ENCODE measurements at regions not wholly inside any gene's neighbourhood (a gene's known extent, or its start where the extent isn't known, plus 50 kb on each side); places are given as distances from the start of the nearest gene placed in this dataset.
A peak's percentile ranks its signal among the peaks of the same experiment; 100 is the strongest.
"Not testable (repeated sequence)": the region's sequence is repeated elsewhere in the genome, so short reads cannot be mapped to it uniquely, and the experiment has no call there.

GRCh38 chr2:224650815-224651439, 65.2 kb downstream of the CCDC195 start:
- DNase-seq (ENCODE audit: extremely low read depth, low read depth, low spot score), result peak; percentile 39

DNA sequence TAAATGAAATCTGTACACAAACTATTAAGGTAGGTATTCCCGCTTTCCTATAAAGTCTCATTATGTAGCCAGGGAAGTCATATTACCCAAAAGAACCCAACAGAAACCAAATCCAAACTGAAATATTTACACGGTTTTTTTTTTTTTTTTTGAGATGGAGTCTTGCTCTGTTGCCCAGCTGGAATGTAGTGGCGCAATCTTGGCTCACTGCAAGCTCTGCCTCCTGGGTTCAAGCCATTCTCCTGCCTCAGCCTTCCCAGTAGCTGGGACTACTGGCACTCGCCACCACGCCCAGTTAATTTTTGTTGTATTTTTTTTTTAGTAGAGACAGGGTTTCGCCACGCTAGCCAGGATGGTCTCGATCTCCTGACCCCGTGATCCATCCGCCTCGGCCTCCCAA, 62.5 kb upstream of the CUL3 start:
- DNase-seq (ENCODE audit: extremely low read depth, low read depth, low spot score), result not testable (repeated sequence)

GRCh38 chr2:224646242-224646846, 61.2 kb upstream of the CUL3 start:
- DNase-seq (ENCODE audit: extremely low read depth, low read depth, low spot score), result no peak

GRCh38 chr2:224645722-224646121, 60.6 kb upstream of the CUL3 start:
- no peak for DNase-seq (ENCODE audit: extremely low read depth, low read depth, low spot score)

DNA sequence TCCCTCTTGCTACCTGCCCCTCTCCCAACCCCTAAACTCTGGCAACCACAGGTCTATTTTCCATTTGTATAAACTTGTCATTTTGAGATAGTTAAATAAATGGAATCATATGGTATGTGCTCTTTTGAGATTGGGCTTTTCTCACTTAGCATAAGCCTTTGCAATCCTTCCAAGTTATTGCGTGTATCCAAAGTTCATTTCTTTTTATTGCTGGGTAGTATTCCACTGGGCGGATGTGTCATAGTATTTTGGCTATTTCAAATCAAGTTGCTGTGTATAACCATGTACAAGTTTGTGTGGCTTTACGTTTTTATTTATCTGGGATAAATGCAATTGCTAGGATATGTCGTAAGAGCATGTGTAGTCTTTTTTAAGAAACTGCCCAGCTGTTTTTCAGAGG, 55.5 kb upstream of the CUL3 start:
- DNase-seq (ENCODE audit: extremely low read depth, low read depth, low spot score), result no peak

- no peak for DNase-seq (ENCODE audit: extremely low read depth, low read depth, low spot score)
Observed at GRCh38 chr2:224638301-224638823, 53.2 kb upstream of the CUL3 start.
